HepG2 (cell line): ENCODE measurements at regions not wholly inside any gene's neighbourhood (a gene's known extent, or its start where the extent isn't known, plus 50 kb on each side); places are given as distances from the start of the nearest gene placed in this dataset.
"Not testable (repeated sequence)": the region's sequence is repeated elsewhere in the genome, so short reads cannot be mapped to it uniquely, and the experiment has no call there.

Experiments used
- CTCF ChIP-seq: sonication (generic); formaldehyde crosslinking; IDR thresholded peaks from 2 replicates; pipeline ENCODE4 v1.5.0; 2020; ENCODE audit warnings: mild to moderate bottlenecking, missing genetic modification reagents, moderate library complexity
- HOXA7 ChIP-seq: sonication (generic); formaldehyde crosslinking; IDR thresholded peaks from 2 replicates; pipeline ENCODE4 v1.8.1; 2022; ENCODE audit warnings: mild to moderate bottlenecking, missing genetic modification reagents, moderate library complexity
- MAX ChIP-seq: IDR thresholded peaks from 2 replicates; pipeline ENCODE4 v1.6.1; 2012; ENCODE audit warnings: inconsistent platforms
- NFE2L1 ChIP-seq: sonication (generic); formaldehyde crosslinking; IDR thresholded peaks from 2 replicates; pipeline ENCODE4 v1.4.0; 2020; ENCODE audit warnings: missing genetic modification reagents, mild to moderate bottlenecking, borderline replicate concordance
- NR3C1 ChIP-seq: sonication (generic); formaldehyde crosslinking; IDR thresholded peaks from 2 replicates; pipeline ENCODE4 v1.4.0; 2020; ENCODE audit warnings: missing genetic modification reagents
- PBX3 ChIP-seq: sonication (generic); formaldehyde crosslinking; IDR thresholded peaks from 2 replicates; pipeline ENCODE4 v1.8.1; 2023; ENCODE audit warnings: missing genetic modification reagents, inconsistent platforms, borderline replicate concordance
- POLR2A ChIP-seq, 2 experiments: IDR thresholded peaks; 2 replicates each; pipeline ENCODE4 v1.6.1; 2011; ENCODE audit warnings: low read depth in 2 of 2, low read length in 2 of 2, mild to moderate bottlenecking in 1 of 2, moderate library complexity in 1 of 2; ENCODE audit not compliant: insufficient read depth in 1 of 2
- SMARCE1 ChIP-seq: fragments of 450-650 bp; IDR thresholded peaks from 2 replicates; pipeline ENCODE4 v1.6.1; 2017; ENCODE audit warnings: borderline replicate concordance
- TOPORS ChIP-seq: sonication (generic); formaldehyde crosslinking; IDR thresholded peaks from 2 replicates; pipeline ENCODE4 v1.8.0; 2023; ENCODE audit warnings: mild to moderate bottlenecking, missing genetic modification reagents
- ZNF24 ChIP-seq: fragments of 450-650 bp; IDR thresholded peaks from 2 replicates; pipeline ENCODE4 v1.6.1; 2017; ENCODE audit warnings: antibody characterized with exemption, mild to moderate bottlenecking
- ZNF329 ChIP-seq: sonication (generic); formaldehyde crosslinking; IDR thresholded peaks from 2 replicates; pipeline ENCODE4 v1.9.0; 2021; ENCODE audit warnings: low read depth, mild to moderate bottlenecking, missing genetic modification reagents

- not testable (repeated sequence) for TF ChIP-seq MAX; POLR2A (IDR thresholded peaks at IDR 0.05; ENCODE audit: insufficient read depth in 1 of 2, low read depth in 2 of 2, low read length in 2 of 2); ZNF329; ZNF24; TOPORS (CRISPR knock-in tag); NFE2L1 (CRISPR knock-in tag); CTCF (CRISPR knock-in tag); NR3C1 (CRISPR knock-in tag); HOXA7; SMARCE1; PBX3 (CRISPR knock-in tag)
Measured at GRCh38 chr7:6978326-6978725, 152.3 kb upstream of the CCZ1B start.
